ENCODE measurements at regions not wholly inside any gene's neighbourhood (a gene's known extent, or its start where the extent isn't known, plus 50 kb on each side); places are given as distances from the start of the nearest gene placed in this dataset.
A peak's percentile ranks its signal among the peaks of the same experiment; 100 is the strongest.

GRCh38 chr13:48148454-48148853, 53.5 kb upstream of the MED4 start (continued):
- TF ChIP-seq, protein P1, sequence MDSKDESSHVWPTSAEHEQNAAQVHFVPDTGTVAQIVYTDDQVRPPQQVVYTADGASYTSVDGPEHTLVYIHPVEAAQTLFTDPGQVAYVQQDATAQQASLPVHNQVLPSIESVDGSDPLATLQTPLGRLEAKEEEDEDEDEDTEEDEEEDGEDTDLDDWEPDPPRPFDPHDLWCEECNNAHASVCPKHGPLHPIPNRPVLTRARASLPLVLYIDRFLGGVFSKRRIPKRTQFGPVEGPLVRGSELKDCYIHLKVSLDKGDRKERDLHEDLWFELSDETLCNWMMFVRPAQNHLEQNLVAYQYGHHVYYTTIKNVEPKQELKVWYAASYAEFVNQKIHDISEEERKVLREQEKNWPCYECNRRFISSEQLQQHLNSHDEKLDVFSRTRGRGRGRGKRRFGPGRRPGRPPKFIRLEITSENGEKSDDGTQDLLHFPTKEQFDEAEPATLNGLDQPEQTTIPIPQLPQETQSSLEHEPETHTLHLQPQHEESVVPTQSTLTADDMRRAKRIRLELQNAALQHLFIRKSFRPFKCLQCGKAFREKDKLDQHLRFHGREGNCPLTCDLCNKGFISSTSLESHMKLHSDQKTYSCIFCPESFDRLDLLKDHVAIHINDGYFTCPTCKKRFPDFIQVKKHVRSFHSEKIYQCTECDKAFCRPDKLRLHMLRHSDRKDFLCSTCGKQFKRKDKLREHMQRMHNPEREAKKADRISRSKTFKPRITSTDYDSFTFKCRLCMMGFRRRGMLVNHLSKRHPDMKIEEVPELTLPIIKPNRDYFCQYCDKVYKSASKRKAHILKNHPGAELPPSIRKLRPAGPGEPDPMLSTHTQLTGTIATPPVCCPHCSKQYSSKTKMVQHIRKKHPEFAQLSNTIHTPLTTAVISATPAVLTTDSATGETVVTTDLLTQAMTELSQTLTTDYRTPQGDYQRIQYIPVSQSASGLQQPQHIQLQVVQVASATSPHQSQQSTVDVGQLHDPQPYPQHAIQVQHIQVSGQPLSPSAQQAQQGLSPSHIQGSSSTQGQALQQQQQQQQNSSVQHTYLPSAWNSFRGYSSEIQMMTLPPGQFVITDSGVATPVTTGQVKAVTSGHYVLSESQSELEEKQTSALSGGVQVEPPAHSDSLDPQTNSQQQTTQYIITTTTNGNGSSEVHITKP (CRISPR knock-in tag; IDR thresholded peaks at IDR 0.05; ENCODE audit: low read depth), result no peak
- TF ChIP-seq MLLT10 (CRISPR knock-in tag; IDR thresholded peaks at IDR 0.05), result no peak

GRCh38 chr13:48146636-48147035, 51.7 kb upstream of the MED4 start:
- no peaks in the 10 kb centered on the region for H4K20me1 ChIP-seq (ENCODE audit: insufficient read depth, low read length)
- H3K27ac ChIP-seq (ENCODE audit: extremely low read length, insufficient read depth, low read length), result no peak overlapping the region
- POLR2A ChIA-PET, result no interaction called here
- no TSS peak for BruUV-seq (replicated peaks)
- 70% methylated on average over 2 of the region's 2 CpGs for WGBS (ENCODE audit: low lambda C conversion rate)
- TF ChIP-seq SP140L (CRISPR knock-in tag; IDR thresholded peaks at IDR 0.05; ENCODE audit: borderline replicate concordance) (no peak), ZNF7 (CRISPR knock-in tag; IDR thresholded peaks at IDR 0.05) (peak; percentile 93), MIER2 (CRISPR knock-in tag; IDR thresholded peaks at IDR 0.05) (no peak)
- TF ChIP-seq, protein P2, sequence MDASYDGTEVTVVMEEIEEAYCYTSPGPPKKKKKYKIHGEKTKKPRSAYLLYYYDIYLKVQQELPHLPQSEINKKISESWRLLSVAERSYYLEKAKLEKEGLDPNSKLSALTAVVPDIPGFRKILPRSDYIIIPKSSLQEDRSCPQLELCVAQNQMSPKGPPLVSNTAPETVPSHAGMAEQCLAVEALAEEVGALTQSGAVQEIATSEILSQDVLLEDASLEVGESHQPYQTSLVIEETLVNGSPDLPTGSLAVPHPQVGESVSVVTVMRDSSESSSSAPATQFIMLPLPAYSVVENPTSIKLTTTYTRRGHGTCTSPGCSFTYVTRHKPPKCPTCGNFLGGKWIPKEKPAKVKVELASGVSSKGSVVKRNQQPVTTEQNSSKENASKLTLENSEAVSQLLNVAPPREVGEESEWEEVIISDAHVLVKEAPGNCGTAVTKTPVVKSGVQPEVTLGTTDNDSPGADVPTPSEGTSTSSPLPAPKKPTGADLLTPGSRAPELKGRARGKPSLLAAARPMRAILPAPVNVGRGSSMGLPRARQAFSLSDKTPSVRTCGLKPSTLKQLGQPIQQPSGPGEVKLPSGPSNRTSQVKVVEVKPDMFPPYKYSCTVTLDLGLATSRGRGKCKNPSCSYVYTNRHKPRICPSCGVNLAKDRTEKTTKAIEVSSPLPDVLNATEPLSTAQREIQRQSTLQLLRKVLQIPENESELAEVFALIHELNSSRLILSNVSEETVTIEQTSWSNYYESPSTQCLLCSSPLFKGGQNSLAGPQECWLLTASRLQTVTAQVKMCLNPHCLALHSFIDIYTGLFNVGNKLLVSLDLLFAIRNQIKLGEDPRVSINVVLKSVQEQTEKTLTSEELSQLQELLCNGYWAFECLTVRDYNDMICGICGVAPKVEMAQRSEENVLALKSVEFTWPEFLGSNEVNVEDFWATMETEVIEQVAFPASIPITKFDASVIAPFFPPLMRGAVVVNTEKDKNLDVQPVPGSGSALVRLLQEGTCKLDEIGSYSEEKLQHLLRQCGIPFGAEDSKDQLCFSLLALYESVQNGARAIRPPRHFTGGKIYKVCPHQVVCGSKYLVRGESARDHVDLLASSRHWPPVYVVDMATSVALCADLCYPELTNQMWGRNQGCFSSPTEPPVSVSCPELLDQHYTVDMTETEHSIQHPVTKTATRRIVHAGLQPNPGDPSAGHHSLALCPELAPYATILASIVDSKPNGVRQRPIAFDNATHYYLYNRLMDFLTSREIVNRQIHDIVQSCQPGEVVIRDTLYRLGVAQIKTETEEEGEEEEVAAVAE (CRISPR knock-in tag; IDR thresholded peaks at IDR 0.05; ENCODE audit: borderline replicate concordance), result no peak
- DNase-seq (ENCODE audit: low spot score), result no peak
- in situ Hi-C loops (cut with HindIII; ENCODE audit: extremely low pct_ligation_motif_present, low pct_unique_long_range_greater_than_20kb) (loop anchor here (25.0 kb wide), 1 partner anchor 616 kb away; no protein-coding TSS in a partner anchor), intact Hi-C loops (cut with micrococcal nuclease; ENCODE audit: unreplicated experiment) (no loop called here)
- no peaks in the 10 kb centered on the region for H3K36me3 ChIP-seq (replicated peaks in 1 of 2; ENCODE audit: control insufficient read depth in 1 of 2, insufficient read depth in 2 of 2, low read length in 2 of 2)
- H3K79me2 ChIP-seq (ENCODE audit: insufficient read depth, low read length), result no peaks in the 10 kb centered on the region
- H3K4me2 ChIP-seq (ENCODE audit: low read depth, low read length), result no peak overlapping the region
- H2AFZ ChIP-seq (ENCODE audit: low read length), result no peak overlapping the region
- ATAC-seq, result no peak
- CTCF ChIA-PET (ENCODE audit: low intra/inter-chr PET ratio, low total read pairs), result no interaction called here
- no peak overlapping the region for H3K9ac ChIP-seq (ENCODE audit: insufficient read depth, low read depth, low read length)
- no peak for FAIRE-seq
- peaks cover 15% of the 10 kb centered on the region for H3K4me1 ChIP-seq (ENCODE audit: insufficient read depth, low read length)
- H3K9me3 ChIP-seq (ENCODE audit: low read length), result no peaks in the 10 kb centered on the region
- no peaks in the 10 kb centered on the region for H3K27me3 ChIP-seq (ENCODE audit: control insufficient read depth in 1 of 2, insufficient read depth in 2 of 2, low read length in 2 of 2)
- H3K4me3 ChIP-seq (replicated peaks in 1 of 3; ENCODE audit: insufficient read depth in 1 of 3, low read depth in 2 of 3, low read length in 3 of 3), result no peak overlapping the region

All from HepG2 (cell line).